Ovary (tissue), 7 donors: ENCODE measurements at regions not wholly inside any gene's neighbourhood (a gene's known extent, or its start where the extent isn't known, plus 50 kb on each side); places are given as distances from the start of the nearest gene placed in this dataset.

ENCODE experiments used
- DNase-seq, 5 donors: peaks; one replicate each; pipeline ENCODE4 v3.0.0-alpha.2; 2019 to 2020
- H3K27ac ChIP-seq, 2 donors: fragments of 200-600 bp; one replicate each; pipeline versions ENCODE4 v1.5.1 to v1.8.0; 2019 to 2022
- H3K27me3 ChIP-seq: fragments of 200-600 bp; one replicate; pipeline ENCODE4 v1.8.0; 2022
- H3K36me3 ChIP-seq: fragments of 200-600 bp; sonication (generic); one replicate; pipeline ENCODE4 v1.5.1; 2019
- H3K4me1 ChIP-seq: one replicate; pipeline ENCODE4 v1.8.1; 2013; ENCODE audit warnings: mild to moderate bottlenecking, moderate library complexity; ENCODE audit not compliant: insufficient read depth
- H3K4me3 ChIP-seq: fragments of 200-600 bp; sonication (generic); one replicate; pipeline ENCODE4 v1.5.1; 2017
- H3K9me3 ChIP-seq, 2 donors: fragments of 200-600 bp in 1 of 2; sonication (generic) in 1 of 2; one replicate each; pipeline versions ENCODE4 v1.5.1 to v1.8.1; 2013 to 2019; ENCODE audit warnings: mild to moderate bottlenecking in 1 of 2, moderate library complexity in 1 of 2
- EP300 ChIP-seq: sonication (generic); formaldehyde crosslinking; IDR thresholded peaks from one replicate; pipeline ENCODE4 v1.6.1; 2017; ENCODE audit warnings: antibody characterized with exemption
- POLR2A ChIP-seq: fragments of 450-650 bp; IDR thresholded peaks from one replicate; pipeline ENCODE4 v1.6.1; 2017; ENCODE audit warnings: antibody characterized with exemption, mild to moderate bottlenecking, moderate library complexity
- WGBS, 3 donors: extraction: QIAGEN DNeasy Blood & Tissue Kit in 1 of 3; methylation state at CpG; one replicate each; pipeline versions ENCODE4 v1.1.5 to v1.1.7; 2013 to 2017; 5-methylcytosine and 5-hydroxymethylcytosine counted together
- intact Hi-C, 4 donors: fragments of 100-400 bp; cut with DNase I; formaldehyde crosslinking; loops; one replicate each; pipeline versions ENCODE4 v1.11.0 to v1.15.1; 2022 to 2023
- TF ChIP-seq, protein P1 (sequence below), 3 donors: fragments of 450-650 bp in 2 of 3; fragments of 200-600 bp in 1 of 3; IDR thresholded peaks; one replicate each; pipeline versions ENCODE4 v1.5.1 to v1.8.0; 2016 to 2022; ENCODE audit warnings: antibody characterized with exemption in 3 of 3, mild to moderate bottlenecking in 1 of 3
- donor health status: DM: no; HTN: no; CAD: no; lungs with moderate emphysema.
- donor health status: DM: no; HTN: no; CAD: no.
- donor health status: Bipolar disorder and iron deficiency.
- donor health status: DM: no; HTN: no; CAD: no.
- donor health status: DM: yes; HTN: yes; CAD: no.

DNA sequence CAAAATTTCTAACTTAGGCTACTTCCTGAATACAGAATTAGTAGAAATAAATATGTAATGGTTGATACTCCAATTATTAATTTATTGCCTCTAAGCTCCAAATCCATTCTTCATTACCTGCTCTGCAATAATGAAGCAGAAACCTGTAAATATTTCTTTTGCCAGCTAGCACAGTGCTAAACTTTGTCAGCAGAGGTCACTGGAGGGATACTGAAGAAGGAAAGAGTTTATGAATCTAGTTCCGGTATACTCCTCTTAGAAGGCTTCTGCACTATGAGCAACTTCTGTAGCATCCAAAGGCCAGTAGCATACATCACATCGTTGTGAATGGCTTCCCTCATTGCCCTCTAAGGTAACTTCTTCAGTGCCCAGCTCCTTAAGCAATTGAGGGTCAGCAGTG lies 81.0 kb upstream of the LHX8 start:
- Histone ChIP-seq H3K27me3 (no peaks in the 10 kb centered on the region), H3K36me3 (no peaks in the 10 kb centered on the region), H3K27ac (no peak overlapping the region), H3K4me1 (no peaks in the 10 kb centered on the region), H3K9me3 (no peaks in the 10 kb centered on the region), H3K4me3 (no peak overlapping the region)
- 47 to 58% (median 53%) methylated on average over 2 of the region's 2 CpGs for WGBS, 3 donors
- intact Hi-C loops: no loop called here
- no peak for TF ChIP-seq EP300
- TF ChIP-seq, protein P1, sequence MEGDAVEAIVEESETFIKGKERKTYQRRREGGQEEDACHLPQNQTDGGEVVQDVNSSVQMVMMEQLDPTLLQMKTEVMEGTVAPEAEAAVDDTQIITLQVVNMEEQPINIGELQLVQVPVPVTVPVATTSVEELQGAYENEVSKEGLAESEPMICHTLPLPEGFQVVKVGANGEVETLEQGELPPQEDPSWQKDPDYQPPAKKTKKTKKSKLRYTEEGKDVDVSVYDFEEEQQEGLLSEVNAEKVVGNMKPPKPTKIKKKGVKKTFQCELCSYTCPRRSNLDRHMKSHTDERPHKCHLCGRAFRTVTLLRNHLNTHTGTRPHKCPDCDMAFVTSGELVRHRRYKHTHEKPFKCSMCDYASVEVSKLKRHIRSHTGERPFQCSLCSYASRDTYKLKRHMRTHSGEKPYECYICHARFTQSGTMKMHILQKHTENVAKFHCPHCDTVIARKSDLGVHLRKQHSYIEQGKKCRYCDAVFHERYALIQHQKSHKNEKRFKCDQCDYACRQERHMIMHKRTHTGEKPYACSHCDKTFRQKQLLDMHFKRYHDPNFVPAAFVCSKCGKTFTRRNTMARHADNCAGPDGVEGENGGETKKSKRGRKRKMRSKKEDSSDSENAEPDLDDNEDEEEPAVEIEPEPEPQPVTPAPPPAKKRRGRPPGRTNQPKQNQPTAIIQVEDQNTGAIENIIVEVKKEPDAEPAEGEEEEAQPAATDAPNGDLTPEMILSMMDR (IDR thresholded peaks at IDR 0.05): no peak
- no peak for TF ChIP-seq POLR2A
- no peak for DNase-seq

DNA sequence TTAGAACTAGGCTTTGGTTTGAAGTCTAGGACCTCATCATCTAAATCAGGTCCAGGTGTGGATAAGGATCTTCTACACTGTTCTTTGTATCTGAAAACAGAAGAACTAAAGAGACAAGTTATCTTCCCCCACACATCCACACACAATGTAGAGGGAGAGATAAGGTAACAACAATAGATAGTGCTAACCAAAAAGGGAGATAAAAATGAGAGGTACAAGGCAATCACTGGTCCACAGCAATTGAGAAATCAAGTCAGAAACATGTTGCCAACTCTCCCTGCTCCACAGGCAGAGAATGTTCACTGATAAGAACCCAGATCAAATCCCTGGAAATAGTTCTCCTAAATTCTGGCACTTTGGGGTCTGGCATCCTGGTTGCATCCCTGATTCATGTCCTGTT lies 75.8 kb upstream of the LHX8 start:
- no peaks in the 10 kb centered on the region for H3K36me3 ChIP-seq
- no peak for DNase-seq
- TF ChIP-seq POLR2A (no peak), EP300 (no peak)
- TF ChIP-seq, protein P1 (IDR thresholded peaks at IDR 0.05): no peak
- no peak overlapping the region for H3K4me3 ChIP-seq
- no peak overlapping the region for H3K27ac ChIP-seq
- H3K27me3 ChIP-seq: no peaks in the 10 kb centered on the region
- intact Hi-C loops: no loop called here
- H3K4me1 ChIP-seq: no peaks in the 10 kb centered on the region
- no peaks in the 10 kb centered on the region for H3K9me3 ChIP-seq

DNA sequence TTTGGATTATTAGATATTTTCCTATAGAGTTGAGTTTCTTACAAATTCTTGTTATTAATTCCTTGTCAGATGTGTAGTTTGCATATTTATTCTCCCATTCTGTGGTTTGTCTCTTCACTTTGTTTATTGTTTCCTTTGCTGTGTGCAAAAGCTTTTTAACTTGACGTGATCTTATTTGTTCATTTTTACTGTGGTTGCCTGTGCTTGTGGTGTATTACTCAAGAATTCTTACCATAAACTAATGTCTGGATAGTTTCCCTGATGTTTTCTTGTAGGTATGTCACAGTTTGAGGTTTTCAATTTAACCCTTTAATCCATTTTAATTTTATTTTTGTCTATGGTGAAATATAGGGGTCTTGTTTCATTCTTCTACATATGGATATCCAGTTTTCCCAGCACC lies 72.1 kb upstream of the LHX8 start:
- Histone ChIP-seq H3K4me3 (no peak overlapping the region), H3K27ac (no peak overlapping the region), H3K4me1 (no peaks in the 10 kb centered on the region), H3K36me3 (no peaks in the 10 kb centered on the region), H3K27me3 (no peaks in the 10 kb centered on the region), H3K9me3 (no peaks in the 10 kb centered on the region)
- DNase-seq: no peak
- intact Hi-C loops: no loop called here
- 71 to 82% (median 76%) methylated on average over 1 of the region's 1 CpG for WGBS, 3 donors
- TF ChIP-seq EP300 (no peak), POLR2A (no peak)
- TF ChIP-seq, protein P1 (IDR thresholded peaks at IDR 0.05): no peak

DNA sequence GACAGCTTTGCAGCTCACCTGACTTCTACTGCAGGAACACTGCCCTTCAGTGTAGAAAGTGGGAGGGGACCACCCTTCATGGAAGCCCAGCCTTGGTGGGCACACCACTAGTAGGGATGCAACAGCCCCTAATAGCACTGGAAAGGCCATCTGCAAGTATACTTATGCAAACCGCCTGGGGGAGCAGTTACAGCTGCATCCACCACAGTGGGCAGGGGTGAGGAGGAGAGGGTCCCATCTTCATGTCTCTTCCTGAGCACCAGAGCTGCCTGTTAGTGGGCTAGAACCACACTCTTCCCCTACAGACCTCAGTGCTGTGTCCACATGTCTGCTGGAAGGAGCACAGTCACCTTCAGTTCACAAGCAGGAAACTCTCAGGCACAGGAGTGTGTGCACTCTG lies 66.2 kb upstream of the LHX8 start:
- Histone ChIP-seq H3K36me3 (no peaks in the 10 kb centered on the region), H3K27ac (no peak overlapping the region), H3K27me3 (no peaks in the 10 kb centered on the region), H3K4me1 (no peaks in the 10 kb centered on the region), H3K4me3 (no peak overlapping the region), H3K9me3 (no peaks in the 10 kb centered on the region)
- TF ChIP-seq EP300 (no peak), POLR2A (no peak)
- TF ChIP-seq, protein P1 (IDR thresholded peaks at IDR 0.05): no peak
- WGBS, 3 donors: 76 to 100% (median 87%) methylated on average over 1 of the region's 1 CpG
- intact Hi-C loops: no loop called here
- DNase-seq: no peak

DNA sequence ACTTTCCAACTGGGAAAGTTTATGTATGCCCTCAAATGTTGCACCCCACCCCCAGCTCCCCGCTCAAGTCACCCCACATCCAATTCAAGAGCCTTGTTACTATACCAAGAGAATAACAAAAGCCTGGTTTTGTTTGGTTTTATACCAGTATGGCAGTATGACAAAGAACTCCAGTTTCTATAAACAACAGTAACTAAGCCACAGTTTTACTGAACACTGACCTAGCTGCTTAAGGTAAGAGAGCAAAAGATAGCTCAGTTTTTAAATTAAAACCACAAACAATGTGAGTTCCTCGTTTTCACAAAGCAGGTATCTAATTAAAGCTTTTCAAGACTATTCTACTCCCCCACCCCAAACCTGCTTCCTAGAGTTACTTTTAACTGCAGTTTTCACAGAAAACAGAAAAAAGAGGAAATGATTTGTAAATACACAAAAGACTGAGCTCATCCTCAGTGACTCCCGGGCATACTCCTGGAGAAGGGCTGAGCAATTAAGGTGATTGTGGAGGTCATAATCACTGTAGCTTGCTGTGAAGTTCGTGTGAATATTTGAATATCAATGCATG lies 59.3 kb upstream of the LHX8 start:
- 14 to 17% (median 16%) methylated on average over 4 of the region's 4 CpGs for WGBS, 3 donors
- TF ChIP-seq EP300 (no peak), POLR2A (no peak)
- TF ChIP-seq, protein P1 (IDR thresholded peaks at IDR 0.05): no peak
- H3K36me3 ChIP-seq: no peaks in the 10 kb centered on the region
- H3K4me1 ChIP-seq: no peaks in the 10 kb centered on the region
- no peak overlapping the region for H3K27ac ChIP-seq
- H3K4me3 ChIP-seq: no peak overlapping the region
- no peaks in the 10 kb centered on the region for H3K9me3 ChIP-seq
- no peaks in the 10 kb centered on the region for H3K27me3 ChIP-seq
- DNase-seq: no peak
- intact Hi-C loops: no loop called here
